ENCODE measurements at regions not wholly inside any gene's neighbourhood (a gene's known extent, or its start where the extent isn't known, plus 50 kb on each side); places are given as distances from the start of the nearest gene placed in this dataset.

DNA sequence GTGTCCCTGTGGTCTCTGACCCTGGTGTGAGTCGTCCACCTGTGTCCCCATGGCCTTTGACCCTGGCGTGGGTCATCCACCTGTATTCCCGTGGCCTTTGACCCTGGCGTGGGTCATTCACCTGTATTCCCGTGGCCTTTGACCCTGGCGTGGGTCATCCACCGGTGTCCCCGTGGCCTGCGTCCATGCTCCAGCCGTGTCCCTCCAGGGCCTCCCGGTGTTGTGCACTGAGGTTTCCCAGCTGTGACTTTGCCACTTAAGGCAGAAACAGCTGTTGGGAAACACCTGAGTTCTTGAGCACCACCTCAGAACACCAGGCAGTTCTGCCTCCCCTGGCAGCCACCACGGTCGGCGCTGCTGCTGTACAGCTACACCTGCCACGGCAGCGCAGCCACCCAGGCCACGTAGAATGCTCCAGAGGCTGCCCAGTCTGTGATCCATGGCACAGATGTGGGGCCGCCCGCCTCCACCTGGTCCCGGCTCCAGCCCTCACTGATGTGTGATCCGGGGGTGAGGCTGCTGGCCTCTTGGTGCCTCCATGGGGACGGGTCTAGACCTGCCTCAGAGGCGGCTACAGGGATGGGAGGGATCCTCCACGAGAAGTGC lies 69.1 kb upstream of the GALNT9 start:
- no peak for DNase-seq (ENCODE audit: low read depth, low spot score)
- TF ChIP-seq CTCF (IDR thresholded peaks at IDR 0.05; ENCODE audit: low read depth, low read length), result no peak
- no peak overlapping the region for H3K4me3 ChIP-seq (ENCODE audit: low read depth, low read length)
- in situ Hi-C loops (cut with HindIII; ENCODE audit: low sequenced_read_pairs), result no loop called here

- no peak for DNase-seq (ENCODE audit: low read depth, low spot score)
- H3K4me3 ChIP-seq (ENCODE audit: low read depth, low read length), result no peak overlapping the region
- in situ Hi-C loops (cut with HindIII; ENCODE audit: low sequenced_read_pairs), result no loop called here
- no peak for TF ChIP-seq CTCF (IDR thresholded peaks at IDR 0.05; ENCODE audit: low read depth, low read length)
Measured at GRCh38 chr12:132397934-132398385, 68.6 kb upstream of the GALNT9 start.

DNA sequence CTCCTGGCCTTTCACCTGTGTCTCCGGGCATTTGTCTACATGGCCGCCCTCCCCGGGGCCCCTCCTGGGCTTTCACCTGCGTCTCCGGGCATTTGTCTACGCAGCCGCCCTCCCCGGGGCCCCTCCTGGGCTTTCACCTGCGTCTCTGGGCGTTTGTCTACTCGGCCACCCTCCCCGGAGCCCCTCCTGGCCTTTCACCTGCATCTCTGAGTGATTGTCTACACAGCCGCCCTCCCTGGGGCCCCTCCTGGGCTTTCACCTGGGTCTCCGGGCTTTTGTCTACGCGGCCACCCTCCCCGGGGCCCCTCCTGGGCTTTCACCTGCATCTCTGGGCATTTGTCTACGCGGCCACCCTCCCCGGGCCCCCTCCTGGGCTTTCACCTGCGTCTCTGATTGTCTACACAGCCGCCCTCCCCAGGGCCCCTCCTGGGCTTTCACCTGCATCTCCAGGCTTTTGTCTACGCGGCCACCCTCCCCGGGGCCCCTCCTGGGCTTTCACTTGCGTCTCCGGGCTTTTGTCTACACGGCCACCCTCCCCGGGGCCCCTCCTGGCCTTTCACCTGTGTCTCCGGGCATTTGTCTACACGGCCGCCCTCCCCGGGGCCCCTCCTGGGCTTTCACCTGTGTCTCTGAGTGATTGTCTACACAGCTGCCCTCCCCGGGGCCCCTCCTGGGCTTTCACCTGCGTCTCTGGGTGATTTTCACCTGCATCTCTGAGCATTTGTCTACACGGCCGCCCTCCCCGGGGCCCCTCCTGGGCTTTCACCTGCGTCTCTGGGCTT lies 68.0 kb upstream of the GALNT9 start:
- H3K4me3 ChIP-seq (ENCODE audit: low read depth, low read length), result no peak overlapping the region
- in situ Hi-C loops (cut with HindIII; ENCODE audit: low sequenced_read_pairs), result no loop called here
- no peak for DNase-seq (ENCODE audit: low read depth, low spot score)
- TF ChIP-seq CTCF (IDR thresholded peaks at IDR 0.05; ENCODE audit: low read depth, low read length), result no peak

DNA sequence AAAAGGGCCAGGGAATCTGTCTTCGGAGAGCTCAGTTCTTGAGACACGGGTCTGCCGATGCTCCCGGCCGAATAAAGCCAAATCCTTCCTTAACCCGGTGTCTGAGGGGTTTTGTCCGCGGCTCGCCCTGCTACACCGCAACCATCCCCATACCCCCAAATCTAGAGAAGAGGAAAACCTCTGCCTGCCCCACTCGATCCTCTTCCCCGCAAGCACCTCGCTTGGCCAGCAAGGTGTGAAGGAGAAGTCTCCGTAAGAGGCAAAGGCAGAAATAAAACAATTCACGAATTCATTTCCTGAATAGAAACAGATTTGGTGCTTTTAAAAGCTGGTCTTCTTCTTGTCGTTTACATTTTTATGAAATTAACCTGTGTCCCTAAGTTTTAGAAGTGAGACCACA lies 67.3 kb upstream of the GALNT9 start:
- H3K4me3 ChIP-seq (ENCODE audit: low read depth, low read length), result no peak overlapping the region
- TF ChIP-seq CTCF (IDR thresholded peaks at IDR 0.05; ENCODE audit: low read depth, low read length), result no peak
- in situ Hi-C loops (cut with HindIII; ENCODE audit: low sequenced_read_pairs), result no loop called here
- DNase-seq (ENCODE audit: low read depth, low spot score), result no peak

DNA sequence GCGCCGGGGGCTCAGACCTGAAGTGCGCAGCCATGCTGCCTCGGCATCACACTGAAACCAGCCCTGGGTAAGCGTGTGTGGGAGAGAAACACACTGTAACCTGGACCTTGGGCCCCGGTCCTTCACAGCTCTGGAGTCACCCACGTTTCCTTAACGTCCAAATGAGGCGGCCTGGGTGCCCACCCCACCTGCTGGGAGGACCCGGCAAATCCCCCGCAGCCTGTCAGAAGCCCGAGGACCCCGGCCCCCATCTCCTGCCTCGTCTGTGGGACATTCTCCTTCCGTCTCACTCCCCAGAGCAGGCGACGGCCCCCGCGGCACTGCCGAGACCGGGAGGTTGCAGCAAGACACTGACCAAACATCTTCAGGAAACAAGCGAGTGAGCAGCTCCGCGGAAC lies 66.5 kb upstream of the GALNT9 start:
- no peak for TF ChIP-seq CTCF (IDR thresholded peaks at IDR 0.05; ENCODE audit: low read depth, low read length)
- in situ Hi-C loops (cut with HindIII; ENCODE audit: low sequenced_read_pairs), result no loop called here
- no peak for DNase-seq (ENCODE audit: low read depth, low spot score)
- no peak overlapping the region for H3K4me3 ChIP-seq (ENCODE audit: low read depth, low read length)

DNA sequence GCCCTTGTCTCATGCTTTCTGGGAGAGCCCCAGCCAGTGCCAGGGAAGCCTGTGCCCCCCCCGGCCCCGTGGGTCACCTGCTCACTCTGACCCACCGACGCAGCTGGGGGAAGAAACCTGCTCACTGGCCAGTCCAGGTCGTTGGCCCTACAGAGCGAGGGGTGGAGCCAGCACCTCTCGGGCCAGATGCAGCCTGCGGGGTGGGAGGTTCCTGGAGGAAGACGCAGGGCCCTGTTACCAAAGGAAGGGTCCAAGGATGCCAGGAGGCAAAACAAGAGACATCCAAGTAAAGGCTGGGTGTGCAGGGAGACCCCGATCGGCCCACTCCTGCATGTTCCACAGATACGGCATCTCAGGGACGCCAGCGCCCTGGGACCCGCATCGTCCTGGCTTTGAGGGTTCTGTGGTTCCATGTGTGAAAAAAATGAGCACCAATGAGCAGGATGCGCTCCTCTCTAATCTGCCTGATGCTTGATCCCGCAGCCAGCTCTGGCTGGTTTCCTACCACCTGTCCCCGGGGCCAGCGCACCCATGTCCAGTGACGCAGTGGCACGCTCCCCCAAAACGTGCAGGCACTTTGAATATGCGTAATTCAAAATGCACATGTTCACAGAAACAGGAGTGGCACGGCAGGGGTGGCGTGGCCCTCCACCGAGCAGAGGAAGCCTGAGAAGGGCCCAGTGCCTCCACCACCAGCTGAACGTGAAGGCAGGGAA lies 66.0 kb upstream of the GALNT9 start:
- DNase-seq (ENCODE audit: low read depth, low spot score), result no peak
- in situ Hi-C loops (cut with HindIII; ENCODE audit: low sequenced_read_pairs), result no loop called here
- H3K4me3 ChIP-seq (ENCODE audit: low read depth, low read length), result no peak overlapping the region
- TF ChIP-seq CTCF (IDR thresholded peaks at IDR 0.05; ENCODE audit: low read depth, low read length), result no peak

Measured in astrocyte of the spinal cord (primary cell).